ENCODE measurements at regions not wholly inside any gene's neighbourhood (a gene's known extent, or its start where the extent isn't known, plus 50 kb on each side); places are given as distances from the start of the nearest gene placed in this dataset.

GRCh38 chr2:188880740-188881139, 93.4 kb upstream of the COL3A1 start:
- Histone ChIP-seq H3K36me3 (ENCODE audit: control insufficient read depth, insufficient read depth, low read length) (no peaks in the 10 kb centered on the region), H3K27ac (ENCODE audit: low read depth, low read length, severe bottlenecking) (no peak overlapping the region), H3K4me3 (ENCODE audit: extremely low read depth, insufficient read depth, low read length, poor library complexity, severe bottlenecking) (no peak overlapping the region)

DNA sequence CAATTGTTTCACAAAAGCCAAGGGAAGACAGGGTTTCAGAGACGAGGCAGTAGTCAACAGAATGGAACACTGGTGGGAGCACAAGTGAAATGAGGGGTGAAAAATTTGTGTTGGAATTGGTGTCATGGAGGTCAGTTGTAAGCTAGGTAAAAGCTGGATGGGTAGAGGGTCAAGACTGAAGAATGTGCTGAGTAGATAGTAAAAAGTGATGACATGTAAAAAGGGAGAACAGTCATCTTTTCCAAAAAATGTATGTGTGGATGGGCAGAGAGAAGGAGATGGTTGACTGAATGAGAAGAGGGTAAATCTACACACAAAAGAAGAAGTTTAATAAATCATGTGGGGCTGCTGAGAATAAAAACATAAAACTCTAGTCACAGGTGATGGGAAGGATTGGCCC, 92.7 kb upstream of the COL3A1 start:
- Histone ChIP-seq H3K27ac (ENCODE audit: low read depth, low read length, severe bottlenecking) (no peak overlapping the region), H3K4me3 (ENCODE audit: extremely low read depth, insufficient read depth, low read length, poor library complexity, severe bottlenecking) (no peak overlapping the region), H3K4me1 (ENCODE audit: control insufficient read depth, insufficient read depth, low read length, poor library complexity, severe bottlenecking) (peaks cover 8% of the 10 kb centered on the region), H3K36me3 (ENCODE audit: control insufficient read depth, insufficient read depth, low read length) (no peaks in the 10 kb centered on the region), H3K9me3 (ENCODE audit: control insufficient read depth, low read length) (no peaks in the 10 kb centered on the region)
- WGBS, 2 experiments (ENCODE audit: insufficient coverage in 2 of 2), result 80 to 83% methylated on average over 1 of the region's 1 CpG

More at GRCh38 chr2:188880740-188881139, 93.4 kb upstream of the COL3A1 start:
- H3K4me1 ChIP-seq (ENCODE audit: control insufficient read depth, insufficient read depth, low read length, poor library complexity, severe bottlenecking), result peaks cover 8% of the 10 kb centered on the region
- no peaks in the 10 kb centered on the region for H3K9me3 ChIP-seq (ENCODE audit: control insufficient read depth, low read length)

DNA sequence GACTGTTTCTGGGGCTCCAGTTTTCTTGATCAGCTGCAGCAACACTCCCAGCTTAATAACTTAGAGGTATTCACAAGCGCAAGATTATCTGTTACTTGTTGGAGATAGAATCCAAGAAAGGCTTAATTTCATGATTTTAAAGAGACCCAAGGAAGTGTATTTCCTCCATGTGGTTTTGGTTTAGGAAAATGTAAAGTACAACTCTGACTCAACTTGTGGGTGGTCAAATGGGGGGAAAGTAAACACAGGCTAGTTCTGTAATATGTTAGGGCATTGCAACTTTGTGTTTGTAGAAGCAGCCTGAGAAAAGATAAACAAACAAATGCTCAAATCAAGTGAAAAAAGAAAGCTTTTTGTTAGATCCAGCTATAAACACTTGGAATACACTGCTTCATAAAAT, 90.1 kb upstream of the COL3A1 start:
- peak overlapping the region; percentile 52 for H3K27ac ChIP-seq (ENCODE audit: low read depth, low read length, severe bottlenecking)

GRCh38 chr2:188884517-188884916, 89.7 kb upstream of the COL3A1 start:
- no CpG with 5 or more reads among the region's 3 CpGs for WGBS, 2 experiments (ENCODE audit: insufficient coverage in 2 of 2)
- Histone ChIP-seq H3K4me1 (ENCODE audit: control insufficient read depth, insufficient read depth, low read length, poor library complexity, severe bottlenecking) (peaks cover 8% of the 10 kb centered on the region), H3K9me3 (ENCODE audit: control insufficient read depth, low read length) (peaks cover 7% of the 10 kb centered on the region), H3K36me3 (ENCODE audit: control insufficient read depth, insufficient read depth, low read length) (no peaks in the 10 kb centered on the region), H3K4me3 (ENCODE audit: extremely low read depth, insufficient read depth, low read length, poor library complexity, severe bottlenecking) (no peak overlapping the region), H3K27ac (ENCODE audit: low read depth, low read length, severe bottlenecking) (no peak overlapping the region)

More for the DNA sequence above, 90.1 kb upstream of the COL3A1 start:
- Histone ChIP-seq H3K9me3 (ENCODE audit: control insufficient read depth, low read length) (peaks cover 7% of the 10 kb centered on the region), H3K4me3 (ENCODE audit: extremely low read depth, insufficient read depth, low read length, poor library complexity, severe bottlenecking) (no peak overlapping the region), H3K4me1 (ENCODE audit: control insufficient read depth, insufficient read depth, low read length, poor library complexity, severe bottlenecking) (peaks cover 8% of the 10 kb centered on the region), H3K36me3 (ENCODE audit: control insufficient read depth, insufficient read depth, low read length) (no peaks in the 10 kb centered on the region)
- WGBS, 2 experiments (ENCODE audit: insufficient coverage in 2 of 2), result no CpG with 5 or more reads among the region's 1 CpG

GRCh38 chr2:188889187-188889586, 85.0 kb upstream of the COL3A1 start:
- Histone ChIP-seq H3K4me3 (ENCODE audit: extremely low read depth, insufficient read depth, low read length, poor library complexity, severe bottlenecking) (no peak overlapping the region), H3K36me3 (ENCODE audit: control insufficient read depth, insufficient read depth, low read length) (no peaks in the 10 kb centered on the region), H3K27ac (ENCODE audit: low read depth, low read length, severe bottlenecking) (no peak overlapping the region), H3K9me3 (ENCODE audit: control insufficient read depth, low read length) (peaks cover 11% of the 10 kb centered on the region), H3K4me1 (ENCODE audit: control insufficient read depth, insufficient read depth, low read length, poor library complexity, severe bottlenecking) (peaks cover 2% of the 10 kb centered on the region)
- 100% methylated on average over 1 of the region's 2 CpGs; no CpG with 5 or more reads in 1 of the 2 experiments for WGBS, 2 experiments (ENCODE audit: insufficient coverage in 2 of 2)

GRCh38 chr2:188890755-188891154, 83.4 kb upstream of the COL3A1 start:
- Histone ChIP-seq H3K4me1 (ENCODE audit: control insufficient read depth, insufficient read depth, low read length, poor library complexity, severe bottlenecking) (no peaks in the 10 kb centered on the region), H3K27ac (ENCODE audit: low read depth, low read length, severe bottlenecking) (no peak overlapping the region), H3K4me3 (ENCODE audit: extremely low read depth, insufficient read depth, low read length, poor library complexity, severe bottlenecking) (no peak overlapping the region), H3K36me3 (ENCODE audit: control insufficient read depth, insufficient read depth, low read length) (no peaks in the 10 kb centered on the region), H3K9me3 (ENCODE audit: control insufficient read depth, low read length) (peaks cover 11% of the 10 kb centered on the region)
- 97% methylated on average over 8 to 10 of the region's 13 CpGs for WGBS, 2 experiments (ENCODE audit: insufficient coverage in 2 of 2)

DNA sequence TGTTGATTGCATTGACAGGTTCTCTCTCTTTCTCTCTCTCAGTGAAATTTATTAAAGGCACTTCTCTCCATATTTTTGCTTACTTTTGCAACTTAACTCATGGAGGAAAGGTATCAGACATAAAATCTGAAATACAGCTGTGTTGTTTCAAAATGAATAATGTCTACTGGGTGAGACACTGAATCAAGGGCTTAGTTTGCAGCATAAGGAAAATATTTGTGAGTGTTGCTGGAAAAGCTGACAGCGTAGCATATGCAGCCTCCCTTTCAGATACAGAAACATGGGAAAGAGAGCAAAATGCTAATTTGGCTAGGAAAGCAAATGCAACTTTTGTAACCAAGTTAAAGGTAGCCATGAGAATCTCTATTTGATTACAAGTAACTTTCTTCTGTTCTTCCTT, 81.5 kb upstream of the COL3A1 start:
- H3K27ac ChIP-seq (ENCODE audit: low read depth, low read length, severe bottlenecking), result no peak overlapping the region
- WGBS, 2 experiments (ENCODE audit: insufficient coverage in 2 of 2), result 100% methylated on average over 1 of the region's 1 CpG; no CpG with 5 or more reads in 1 of the 2 experiments
- H3K36me3 ChIP-seq (ENCODE audit: control insufficient read depth, insufficient read depth, low read length), result no peaks in the 10 kb centered on the region
- peaks cover 11% of the 10 kb centered on the region for H3K9me3 ChIP-seq (ENCODE audit: control insufficient read depth, low read length)
- H3K4me1 ChIP-seq (ENCODE audit: control insufficient read depth, insufficient read depth, low read length, poor library complexity, severe bottlenecking), result peaks cover 4% of the 10 kb centered on the region
- no peak overlapping the region for H3K4me3 ChIP-seq (ENCODE audit: extremely low read depth, insufficient read depth, low read length, poor library complexity, severe bottlenecking)

- Histone ChIP-seq H3K36me3 (ENCODE audit: control insufficient read depth, insufficient read depth, low read length) (no peaks in the 10 kb centered on the region), H3K9me3 (ENCODE audit: control insufficient read depth, low read length) (peaks cover 5% of the 10 kb centered on the region), H3K4me3 (ENCODE audit: extremely low read depth, insufficient read depth, low read length, poor library complexity, severe bottlenecking) (no peak overlapping the region), H3K4me1 (ENCODE audit: control insufficient read depth, insufficient read depth, low read length, poor library complexity, severe bottlenecking) (peaks cover 4% of the 10 kb centered on the region), H3K27ac (ENCODE audit: low read depth, low read length, severe bottlenecking) (no peak overlapping the region)
- 67% methylated on average over 1 of the region's 2 CpGs; no CpG with 5 or more reads in 1 of the 2 experiments for WGBS, 2 experiments (ENCODE audit: insufficient coverage in 2 of 2)
These were observed 80.2 kb upstream of the COL3A1 start for GRCh38 chr2:188893972-188894371.

DNA sequence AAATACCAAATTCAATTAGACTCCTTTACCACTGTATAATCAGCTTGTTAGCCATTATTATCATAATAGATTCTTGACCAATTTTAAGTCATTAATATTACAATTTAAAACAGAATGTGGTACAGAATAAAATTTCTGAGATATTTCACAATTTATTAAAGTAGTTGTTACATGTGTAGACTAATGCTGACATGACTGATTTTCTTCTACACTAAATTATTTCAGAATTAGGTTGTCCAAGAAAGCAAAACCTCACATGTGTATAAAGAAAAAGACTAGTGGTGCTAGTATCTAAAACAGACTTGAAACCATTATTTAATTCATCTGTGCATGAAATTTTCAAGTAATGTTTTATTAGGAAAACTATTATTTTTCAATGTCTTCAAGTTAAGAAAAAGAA, 79.2 kb upstream of the COL3A1 start:
- peaks cover 4% of the 10 kb centered on the region for H3K4me1 ChIP-seq (ENCODE audit: control insufficient read depth, insufficient read depth, low read length, poor library complexity, severe bottlenecking)
- H3K9me3 ChIP-seq (ENCODE audit: control insufficient read depth, low read length), result peaks cover 1% of the 10 kb centered on the region
- H3K4me3 ChIP-seq (ENCODE audit: extremely low read depth, insufficient read depth, low read length, poor library complexity, severe bottlenecking), result no peak overlapping the region
- no peak overlapping the region for H3K27ac ChIP-seq (ENCODE audit: low read depth, low read length, severe bottlenecking)
- no peaks in the 10 kb centered on the region for H3K36me3 ChIP-seq (ENCODE audit: control insufficient read depth, insufficient read depth, low read length)

GRCh38 chr2:188897096-188897495, 77.1 kb upstream of the COL3A1 start:
- 94 to 100% methylated on average over 2 of the region's 3 CpGs for WGBS, 2 experiments (ENCODE audit: insufficient coverage in 2 of 2)
- Histone ChIP-seq H3K27ac (ENCODE audit: low read depth, low read length, severe bottlenecking) (no peak overlapping the region), H3K36me3 (ENCODE audit: control insufficient read depth, insufficient read depth, low read length) (no peaks in the 10 kb centered on the region), H3K4me1 (ENCODE audit: control insufficient read depth, insufficient read depth, low read length, poor library complexity, severe bottlenecking) (peaks cover 9% of the 10 kb centered on the region), H3K4me3 (ENCODE audit: extremely low read depth, insufficient read depth, low read length, poor library complexity, severe bottlenecking) (no peak overlapping the region), H3K9me3 (ENCODE audit: control insufficient read depth, low read length) (no peaks in the 10 kb centered on the region)

DNA sequence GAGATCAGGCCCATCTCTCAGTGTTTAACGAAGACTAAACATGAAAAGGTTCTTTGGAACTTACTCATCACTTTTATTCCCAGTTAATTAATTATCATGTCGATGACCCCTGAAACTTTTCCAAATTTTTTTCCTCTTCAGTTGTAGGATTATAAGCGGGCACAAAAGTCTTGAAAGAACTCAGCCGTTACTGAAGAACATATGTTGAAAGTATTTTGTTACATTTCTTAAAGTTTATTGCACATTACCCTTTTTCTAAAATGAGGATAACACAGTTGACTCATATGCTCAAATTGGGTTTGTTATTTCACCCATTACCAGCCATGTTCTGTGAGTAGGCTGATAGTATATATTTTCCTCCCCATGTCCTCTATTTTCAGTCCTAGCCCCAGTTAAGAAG, 75.9 kb upstream of the COL3A1 start:
- Histone ChIP-seq H3K4me3 (ENCODE audit: extremely low read depth, insufficient read depth, low read length, poor library complexity, severe bottlenecking) (no peak overlapping the region), H3K36me3 (ENCODE audit: control insufficient read depth, insufficient read depth, low read length) (no peaks in the 10 kb centered on the region), H3K9me3 (ENCODE audit: control insufficient read depth, low read length) (no peaks in the 10 kb centered on the region), H3K27ac (ENCODE audit: low read depth, low read length, severe bottlenecking) (no peak overlapping the region), H3K4me1 (ENCODE audit: control insufficient read depth, insufficient read depth, low read length, poor library complexity, severe bottlenecking) (peaks cover 17% of the 10 kb centered on the region)
- 83% methylated on average over 2 of the region's 4 CpGs; no CpG with 5 or more reads in 1 of the 2 experiments for WGBS, 2 experiments (ENCODE audit: insufficient coverage in 2 of 2)
